Endodermal cell (in vitro differentiated cells): ENCODE measurements at regions not wholly inside any gene's neighbourhood (a gene's known extent, or its start where the extent isn't known, plus 50 kb on each side); places are given as distances from the start of the nearest gene placed in this dataset.
"Not testable (repeated sequence)": the region's sequence is repeated elsewhere in the genome, so short reads cannot be mapped to it uniquely, and the experiment has no call there.

Experiments used
- DNase-seq: peaks from one replicate; pipeline ENCODE4 v3.0.0-alpha.2; 2017
- H3K27ac ChIP-seq: 2 replicates; pipeline ENCODE4 v1.5.1; 2013; ENCODE audit warnings: mild to moderate bottlenecking, low read depth, low read length, moderate library complexity
- H3K27me3 ChIP-seq: 2 replicates; pipeline ENCODE4 v1.6.1; 2013; ENCODE audit warnings: mild to moderate bottlenecking, low read length, moderate library complexity; ENCODE audit not compliant: insufficient read depth, control insufficient read depth, poor library complexity, severe bottlenecking
- H3K36me3 ChIP-seq: 2 replicates; pipeline ENCODE4 v1.7.0; 2013; ENCODE audit warnings: mild to moderate bottlenecking, low read length, moderate library complexity; ENCODE audit not compliant: control insufficient read depth, insufficient read depth
- H3K4me1 ChIP-seq: one replicate; pipeline ENCODE4 v1.7.0; 2013; ENCODE audit warnings: low read length; ENCODE audit not compliant: control insufficient read depth, insufficient read depth
- H3K4me3 ChIP-seq: 2 replicates; pipeline ENCODE4 v1.5.1; 2013; ENCODE audit warnings: mild to moderate bottlenecking, low read length, moderate library complexity
- H3K9ac ChIP-seq: 2 replicates; pipeline ENCODE4 v1.6.1; 2013; ENCODE audit warnings: mild to moderate bottlenecking, low read length, moderate library complexity; ENCODE audit not compliant: poor library complexity, severe bottlenecking; ENCODE audit errors: extremely low read depth
- H3K9me3 ChIP-seq: 2 replicates; pipeline ENCODE4 v1.6.1; 2013; ENCODE audit warnings: mild to moderate bottlenecking, low read length, moderate library complexity; ENCODE audit not compliant: control insufficient read depth
- H3K27ac Mint-ChIP-seq: 2 replicates; pipeline ENCODE4 v1.8.0; 2020; ENCODE audit warnings: mixed read lengths
- H3K27me3 Mint-ChIP-seq: 2 replicates; pipeline ENCODE4 v1.8.0; 2021; ENCODE audit warnings: mild to moderate bottlenecking, mixed read lengths; ENCODE audit not compliant: insufficient read depth
- H3K36me3 Mint-ChIP-seq: 2 replicates; pipeline ENCODE4 v1.8.0; 2020; ENCODE audit warnings: low read depth, mixed read lengths
- H3K4me1 Mint-ChIP-seq: 2 replicates; pipeline ENCODE4 v1.8.0; 2020; ENCODE audit warnings: mixed read lengths
- H3K4me3 Mint-ChIP-seq: 2 replicates; pipeline ENCODE4 v1.8.0; 2020; ENCODE audit warnings: mild to moderate bottlenecking, moderate library complexity, mixed read lengths
- H3K9me3 Mint-ChIP-seq: 2 replicates; pipeline ENCODE4 v1.8.0; 2020; ENCODE audit warnings: mild to moderate bottlenecking, mixed read lengths
- CTCF ChIP-seq: fragments of 200-600 bp; sonication (generic); conservative IDR thresholded peaks from 2 replicates; pipeline ENCODE4 v1.5.0; 2021; ENCODE audit warnings: antibody characterized with exemption, mild to moderate bottlenecking
- WGBS, 2 experiments: methylation state at CpG; one replicate each; pipeline versions ENCODE4 v1.1.5 to v1.1.7; 2013; ENCODE audit warnings: missing lambda C conversion rate in 2 of 2, mixed read lengths in 1 of 2; ENCODE audit not compliant: insufficient coverage in 1 of 2, insufficient read length in 1 of 2; 5-methylcytosine and 5-hydroxymethylcytosine counted together

- H3K27me3 ChIP-seq = no peaks in the 10 kb centered on the region
- 70 to 76% methylated on average over 3 to 5 of the region's 6 CpGs for WGBS, 2 experiments
- H3K36me3 Mint-ChIP-seq = no peaks in the 10 kb centered on the region
- peak; percentile 44 for DNase-seq
- no peaks in the 10 kb centered on the region for H3K9me3 Mint-ChIP-seq
- H3K9me3 ChIP-seq = no peaks in the 10 kb centered on the region
- H3K4me1 Mint-ChIP-seq = peaks cover 6% of the 10 kb centered on the region
- H3K27ac ChIP-seq = no peak overlapping the region
- no peaks in the 10 kb centered on the region for H3K27me3 Mint-ChIP-seq
- H3K9ac ChIP-seq = no peak overlapping the region
- H3K4me1 ChIP-seq = no peaks in the 10 kb centered on the region
- no peak for TF ChIP-seq CTCF
- H3K36me3 ChIP-seq = no peaks in the 10 kb centered on the region
- H3K4me3 Mint-ChIP-seq = no peak overlapping the region
- no peak overlapping the region for H3K27ac Mint-ChIP-seq
- H3K4me3 ChIP-seq = no peak overlapping the region
These were observed 62.3 kb upstream of the TMEM254 start for GRCh38 chr10:80015911-80016830.

- H3K36me3 ChIP-seq, H3K9me3 Mint-ChIP-seq, H3K4me3 Mint-ChIP-seq, H3K4me1 Mint-ChIP-seq, H3K4me3 ChIP-seq, H3K9ac ChIP-seq, H3K27ac Mint-ChIP-seq, H3K27ac ChIP-seq, H3K4me1 ChIP-seq, DNase-seq, H3K9me3 ChIP-seq, H3K27me3 Mint-ChIP-seq, H3K36me3 Mint-ChIP-seq, H3K27me3 ChIP-seq: not testable (repeated sequence)
- 96 to 100% methylated on average over 1 to 4 of the region's 4 CpGs for WGBS, 2 experiments
These were observed 64.2 kb upstream of the SFTPD start for GRCh38 chr10:80013139-80013538.

GRCh38 chr10:80011144-80011543 is 62.2 kb upstream of the SFTPD start:
- H3K36me3 ChIP-seq, H3K27ac Mint-ChIP-seq, DNase-seq, H3K4me1 ChIP-seq, H3K9ac ChIP-seq, H3K9me3 ChIP-seq, H3K36me3 Mint-ChIP-seq, H3K27me3 ChIP-seq, H3K4me3 ChIP-seq, H3K27ac ChIP-seq, H3K9me3 Mint-ChIP-seq, H3K27me3 Mint-ChIP-seq, H3K4me3 Mint-ChIP-seq, H3K4me1 Mint-ChIP-seq: not testable (repeated sequence)

GRCh38 chr10:80000541-80000940 is 51.6 kb upstream of the SFTPD start:
- WGBS, 2 experiments = 93 to 99% methylated on average over 5 of the region's 5 CpGs
- Histone ChIP-seq H3K36me3 (no peaks in the 10 kb centered on the region), H3K9me3 (no peaks in the 10 kb centered on the region), H3K9ac (no peak overlapping the region), H3K4me3 (no peak overlapping the region), H3K27me3 (no peaks in the 10 kb centered on the region), H3K4me1 (peaks cover 7% of the 10 kb centered on the region), H3K27ac (no peak overlapping the region)
- Mint-ChIP-seq H3K36me3 (no peaks in the 10 kb centered on the region), H3K27ac (no peak overlapping the region), H3K4me1 (no peaks in the 10 kb centered on the region), H3K9me3 (no peaks in the 10 kb centered on the region), H3K4me3 (no peak overlapping the region), H3K27me3 (no peaks in the 10 kb centered on the region)
- DNase-seq = no peak
- TF ChIP-seq CTCF = no peak
